GM12878 (cell line): ENCODE measurements at regions not wholly inside any gene's neighbourhood (a gene's known extent, or its start where the extent isn't known, plus 50 kb on each side); places are given as distances from the start of the nearest gene placed in this dataset.

Experiments used
- ATAC-seq: fragments of 200-7000 bp; cut with Tn5 transposase; 3 replicates; pipeline ENCODE4 v1.9.1; 2020; ENCODE audit warnings: mild to moderate bottlenecking, moderate library complexity
- BruUV-seq: library from RNA; stranded (reverse); fragments of 400-500 nt; replicated peaks from 2 replicates; lab custom pipeline; 2021; lab: Mats Ljungman, UMichigan
- CTCF ChIA-PET: fragments of 300-600 bp; sonication (Branson Sonifier 250); formaldehyde crosslinking; extraction: SDS; loops from one replicate; lab custom pipeline; 2021; ENCODE audit warnings: inconsistent platforms; lab: Yijun Ruan, JAX
- POLR2A ChIA-PET: fragments of 350-600 bp; formaldehyde crosslinking; extraction: SDS; loops from one replicate; lab custom pipeline; 2021; ENCODE audit warnings: inconsistent platforms; lab: Charles Lee
- RAD21 ChIA-PET: fragments of 300-600 bp; sonication (Branson Sonifier 250); formaldehyde crosslinking; loops from one replicate; lab custom pipeline; 2023; ENCODE audit warnings: antibody characterized with exemption; ENCODE audit not compliant: unreplicated experiment; lab: Charles Lee
- SMC1A ChIA-PET: fragments of 300-600 bp; sonication (Branson Sonifier 250); formaldehyde crosslinking; loops from one replicate; lab custom pipeline; 2023; ENCODE audit not compliant: unreplicated experiment, uncharacterized antibody; lab: Charles Lee
- DNase-seq: peaks from one replicate; pipeline ENCODE4 v3.0.0-alpha.2; 2011; ENCODE audit warnings: low read depth, low spot score
- FAIRE-seq: peaks from 3 replicates; lab custom pipeline; 2011; peaks lifted over from hg19 to GRCh38; lab: Jason Lieb, UNC
- H2AFZ ChIP-seq: 2 replicates; pipeline ENCODE4 v1.6.0; 2011; ENCODE audit warnings: low read depth, low read length, control low read depth; ENCODE audit not compliant: control insufficient read depth
- H3K27ac ChIP-seq: 2 replicates; pipeline ENCODE4 v1.5.1; 2011; ENCODE audit warnings: control low read depth; ENCODE audit not compliant: control insufficient read depth, insufficient read depth
- H3K27me3 ChIP-seq, 2 experiments: replicated peaks in 1 of 2; 2 replicates each; pipeline versions ENCODE4 v1.6.0 to v1.6.1; 2011; ENCODE audit warnings: low read length in 1 of 2; ENCODE audit not compliant: control insufficient read depth in 2 of 2, insufficient read depth in 2 of 2
- H3K36me3 ChIP-seq, 2 experiments: 2 replicates each; pipeline ENCODE4 v1.5.1; 2011; ENCODE audit warnings: low read length in 1 of 2; ENCODE audit not compliant: control insufficient read depth in 2 of 2, insufficient read depth in 2 of 2
- H3K4me1 ChIP-seq: 2 replicates; pipeline ENCODE4 v1.6.1; 2011; ENCODE audit warnings: mild to moderate bottlenecking, low read length, moderate library complexity, mixed read lengths; ENCODE audit not compliant: control insufficient read depth, insufficient read depth
- H3K4me2 ChIP-seq: 2 replicates; pipeline ENCODE4 v1.6.0; 2011; ENCODE audit warnings: control low read depth; ENCODE audit not compliant: control insufficient read depth, insufficient read depth
- H3K4me3 ChIP-seq: fragments of 200-600 bp; sonication (generic); 2 replicates; pipeline ENCODE4 v1.5.1; 2016
- H3K79me2 ChIP-seq: 2 replicates; pipeline ENCODE4 v1.6.0; 2011; ENCODE audit warnings: low read length; ENCODE audit not compliant: control insufficient read depth, insufficient read depth
- H3K9ac ChIP-seq: 2 replicates; pipeline ENCODE4 v1.8.0; 2011; ENCODE audit warnings: low read length, control low read depth, mixed read lengths; ENCODE audit not compliant: control insufficient read depth, insufficient read depth
- H3K9me3 ChIP-seq: replicated peaks from 3 replicates; pipeline ENCODE4 v1.5.1; 2011; ENCODE audit warnings: mild to moderate bottlenecking, low read length; ENCODE audit not compliant: control insufficient read depth, insufficient read depth
- H4K20me1 ChIP-seq: 2 replicates; pipeline ENCODE4 v1.6.0; 2011; ENCODE audit not compliant: control insufficient read depth, insufficient read depth
- CBFB ChIP-seq: IDR thresholded peaks from 2 replicates; pipeline ENCODE4 v1.6.1; 2016; ENCODE audit warnings: antibody characterized with exemption, low read depth
- E2F8 ChIP-seq: fragments of 450-650 bp; IDR thresholded peaks from 2 replicates; pipeline ENCODE4 v1.6.1; 2018; ENCODE audit warnings: mild to moderate bottlenecking, low read depth, moderate library complexity; ENCODE audit not compliant: partially characterized antibody
- ETV6 ChIP-seq, 2 experiments: fragments of 450-650 bp in 1 of 2; IDR thresholded peaks in 1 of 2; conservative IDR thresholded peaks in 1 of 2; 2 replicates each; pipeline ENCODE4 v1.6.1; 2014; ENCODE audit warnings: antibody characterized with exemption in 1 of 2, borderline replicate concordance in 1 of 2, low read depth in 1 of 2, mild to moderate bottlenecking in 1 of 2, moderate library complexity in 1 of 2
- IRF3 ChIP-seq: fragments of 450-650 bp; IDR thresholded peaks from 2 replicates; pipeline ENCODE4 v1.6.1; 2014; ENCODE audit warnings: mild to moderate bottlenecking
- IRF4 ChIP-seq: IDR thresholded peaks from 2 replicates; pipeline ENCODE4 v1.6.1; 2011; ENCODE audit warnings: low read depth, low read length
- NFXL1 ChIP-seq: fragments of 450-650 bp; IDR thresholded peaks from 2 replicates; pipeline ENCODE4 v1.6.1; 2017; ENCODE audit warnings: antibody characterized with exemption, mild to moderate bottlenecking, borderline replicate concordance
- PBX3 ChIP-seq: IDR thresholded peaks from 2 replicates; pipeline ENCODE4 v1.6.1; 2011; ENCODE audit warnings: mild to moderate bottlenecking, low read depth, low read length, moderate library complexity; ENCODE audit not compliant: insufficient replicate concordance
- POLR2AphosphoS5 ChIP-seq: IDR thresholded peaks from 2 replicates; pipeline ENCODE4 v1.6.1; 2011; ENCODE audit warnings: mild to moderate bottlenecking, low read length, inconsistent platforms
- ZNF217 ChIP-seq: fragments of 450-650 bp; IDR thresholded peaks from 2 replicates; pipeline ENCODE4 v1.6.1; 2017; ENCODE audit warnings: antibody characterized with exemption, mild to moderate bottlenecking
- ZSCAN29 ChIP-seq: fragments of 450-650 bp; IDR thresholded peaks from 2 replicates; pipeline ENCODE4 v1.6.1; 2017; ENCODE audit warnings: mild to moderate bottlenecking, moderate library complexity
- WGBS: methylation state at CpG from one replicate; pipeline ENCODE4 v1.1.6; 2016; ENCODE audit warnings: low lambda C conversion rate; ENCODE audit not compliant: insufficient replicate concordance, insufficient coverage; ENCODE audit errors: missing lambda C conversion rate; 5-methylcytosine and 5-hydroxymethylcytosine counted together
- in situ Hi-C: fragments of 300-500 bp; cut with MboI; formaldehyde crosslinking; loops from 9 replicates; pipeline ENCODE4 v1.14.3; 2018; ENCODE audit warnings: mixed read lengths
- intact Hi-C: fragments of 100-400 bp; cut with micrococcal nuclease; formaldehyde crosslinking; loops from one replicate; pipeline ENCODE4 v1.14.2; 2022; ENCODE audit not compliant: unreplicated experiment

- ChIA-PET CTCF (no interaction called here), RAD21 (no interaction called here), POLR2A (interaction anchor here (0.5 kb wide), 1 partner anchor 10 kb away, joined by 3 read pairs; no protein-coding TSS in a partner anchor), SMC1A (interaction anchor here (1.0 kb wide), 1 partner anchor 9 kb away, joined by 3 read pairs; no protein-coding TSS in a partner anchor)
- Histone ChIP-seq H3K27me3 (no peaks in the 10 kb centered on the region), H3K36me3 (no peaks in the 10 kb centered on the region), H3K79me2 (no peaks in the 10 kb centered on the region), H3K9ac (no peak overlapping the region), H3K4me1 (no peaks in the 10 kb centered on the region), H3K4me2 (no peak overlapping the region), H3K27ac (no peak overlapping the region), H3K9me3 (no peaks in the 10 kb centered on the region), H3K4me3 (no peak overlapping the region), H2AFZ (no peak overlapping the region), H4K20me1 (no peaks in the 10 kb centered on the region)
- no peak for FAIRE-seq
- WGBS: 9% methylated on average over 2 of the region's 2 CpGs
- DNase-seq: no peak
- TF ChIP-seq ZSCAN29 (no peak), CBFB (no peak), IRF3 (no peak), E2F8 (no peak), IRF4 (no peak), POLR2AphosphoS5 (no peak), PBX3 (no peak), NFXL1 (no peak), ZNF217 (no peak), ETV6 (conservative IDR thresholded peaks at IDR 0.05 in 1 of 2, IDR thresholded peaks at IDR 0.05 in 1 of 2; ENCODE audit: borderline replicate concordance in 1 of 2, low read depth in 1 of 2) (no peak)
- in situ Hi-C loops (no loop called here), intact Hi-C loops (no loop called here)
- no peak for ATAC-seq
- BruUV-seq: no TSS peak
Measured at GRCh38 chr6:74259981-74260380, 564.0 kb downstream of the CD109 start.
